ENCODE measurements at regions not wholly inside any gene's neighbourhood (a gene's known extent, or its start where the extent isn't known, plus 50 kb on each side); places are given as distances from the start of the nearest gene placed in this dataset.
"Not testable (repeated sequence)": the region's sequence is repeated elsewhere in the genome, so short reads cannot be mapped to it uniquely, and the experiment has no call there.

- DNase-seq (ENCODE audit: low spot score): no peak
Observed at GRCh38 chr9:24342457-24342856, 203.2 kb downstream of the IZUMO3 start.

GRCh38 chr9:24333629-24334028, 212.1 kb downstream of the IZUMO3 start:
- DNase-seq (ENCODE audit: low spot score): no peak

GRCh38 chr9:24298912-24299311, 246.8 kb downstream of the IZUMO3 start:
- no peak for DNase-seq (ENCODE audit: low spot score)

GRCh38 chr9:24297931-24298330, 247.8 kb downstream of the IZUMO3 start:
- DNase-seq (ENCODE audit: low spot score): no peak

- no peak for DNase-seq (ENCODE audit: low spot score)
Observed at GRCh38 chr9:24296124-24296523, 249.6 kb downstream of the IZUMO3 start.

- no peak for DNase-seq (ENCODE audit: low spot score)
Observed at GRCh38 chr9:24293386-24293785, 252.3 kb downstream of the IZUMO3 start.

GRCh38 chr9:24286761-24287160, 258.9 kb downstream of the IZUMO3 start:
- no peak for DNase-seq (ENCODE audit: low spot score)

- DNase-seq (ENCODE audit: low spot score): no peak
Observed at GRCh38 chr9:24258626-24259025, 287.1 kb downstream of the IZUMO3 start.

- no peak for DNase-seq (ENCODE audit: low spot score)
Observed at GRCh38 chr9:24257726-24258125, 288.0 kb downstream of the IZUMO3 start.

GRCh38 chr9:24245988-24246387, 299.7 kb downstream of the IZUMO3 start:
- peak; percentile 24 for DNase-seq (ENCODE audit: low spot score)

GRCh38 chr9:24242576-24242975, 303.1 kb downstream of the IZUMO3 start:
- DNase-seq (ENCODE audit: low spot score): no peak

- DNase-seq (ENCODE audit: low spot score): no peak
Observed at GRCh38 chr9:24218656-24219055, 327.0 kb downstream of the IZUMO3 start.

GRCh38 chr9:24210641-24211040, 335.1 kb downstream of the IZUMO3 start:
- DNase-seq (ENCODE audit: low spot score): no peak

GRCh38 chr9:24189986-24190385, 355.7 kb downstream of the IZUMO3 start:
- no peak for DNase-seq (ENCODE audit: low spot score)

- not testable (repeated sequence) for DNase-seq (ENCODE audit: low spot score)
Observed at GRCh38 chr9:24180572-24180971, 354.5 kb upstream of the ELAVL2 start.

GRCh38 chr9:24144796-24145195, 318.8 kb upstream of the ELAVL2 start:
- DNase-seq (ENCODE audit: low spot score): no peak

GRCh38 chr9:24135072-24135471, 309.0 kb upstream of the ELAVL2 start:
- DNase-seq (ENCODE audit: low spot score): not testable (repeated sequence)

- no peak for DNase-seq (ENCODE audit: low spot score)
Observed at GRCh38 chr9:24132244-24132643, 306.2 kb upstream of the ELAVL2 start.

- no peak for DNase-seq (ENCODE audit: low spot score)
Observed at GRCh38 chr9:24127519-24127918, 301.5 kb upstream of the ELAVL2 start.

- DNase-seq (ENCODE audit: low spot score): no peak
Observed at GRCh38 chr9:24118190-24118589, 292.1 kb upstream of the ELAVL2 start.

GRCh38 chr9:24096756-24097155, 270.7 kb upstream of the ELAVL2 start:
- no peak for DNase-seq (ENCODE audit: low spot score)

GRCh38 chr9:24095246-24095645, 269.2 kb upstream of the ELAVL2 start:
- no peak for DNase-seq (ENCODE audit: low spot score)

GRCh38 chr9:24090566-24090965, 264.5 kb upstream of the ELAVL2 start:
- DNase-seq (ENCODE audit: low spot score): no peak

- DNase-seq (ENCODE audit: low spot score): no peak
Observed at GRCh38 chr9:24073666-24074065, 247.6 kb upstream of the ELAVL2 start.

GRCh38 chr9:24073007-24073592, 247.1 kb upstream of the ELAVL2 start:
- no peak for DNase-seq (ENCODE audit: low spot score)

All from kidney capillary endothelial cell (primary cell).